ENCODE measurements at regions not wholly inside any gene's neighbourhood (a gene's known extent, or its start where the extent isn't known, plus 50 kb on each side); places are given as distances from the start of the nearest gene placed in this dataset.

- TF ChIP-seq MLLT1 (IDR thresholded peaks at IDR 0.05): no peak
- TF ChIP-seq NR2C2 (IDR thresholded peaks at IDR 0.05; ENCODE audit: borderline replicate concordance, control insufficient read depth, insufficient read length, low read depth): no peak
- TF ChIP-seq MYB (IDR thresholded peaks at IDR 0.05; ENCODE audit: borderline replicate concordance, low read depth, low read length): no peak
- no peak for TF ChIP-seq SMARCA5 (IDR thresholded peaks at IDR 0.05)
- TF ChIP-seq NFYA (IDR thresholded peaks at IDR 0.05; ENCODE audit: borderline replicate concordance, low read depth, low read length): no peak
- TF ChIP-seq SIX5 (IDR thresholded peaks at IDR 0.05; ENCODE audit: low read depth, low read length, severe bottlenecking): no peak
Measured at GRCh38 chr16:73240920-73241319, 193.0 kb upstream of the ZFHX3 start (continued).

GRCh38 chr16:73237601-73238000 is 189.7 kb upstream of the ZFHX3 start:
- Histone ChIP-seq H3K79me2 (ENCODE audit: control insufficient read depth, insufficient read depth, low read length) (no peaks in the 10 kb centered on the region), H3K36me3 (ENCODE audit: control insufficient read depth in 2 of 2, insufficient read depth in 2 of 2, low read length in 1 of 2) (no peaks in the 10 kb centered on the region), H4K20me1 (ENCODE audit: control insufficient read depth, insufficient read depth) (no peaks in the 10 kb centered on the region), H2AFZ (ENCODE audit: control insufficient read depth, low read depth, low read length) (no peak overlapping the region), H3K4me2 (ENCODE audit: control insufficient read depth, insufficient read depth) (no peak overlapping the region), H3K9me3 (replicated peaks; ENCODE audit: control insufficient read depth, insufficient read depth, low read length) (no peaks in the 10 kb centered on the region), H3K4me1 (ENCODE audit: control insufficient read depth, insufficient read depth, low read length) (no peaks in the 10 kb centered on the region), H3K9ac (ENCODE audit: control insufficient read depth, insufficient read depth, low read length) (no peak overlapping the region), H3K27ac (ENCODE audit: control insufficient read depth, insufficient read depth) (no peak overlapping the region), H3K27me3 (replicated peaks in 1 of 2; ENCODE audit: control insufficient read depth in 2 of 2, insufficient read depth in 2 of 2, low read length in 1 of 2) (no peaks in the 10 kb centered on the region), H3K4me3 (no peak overlapping the region)
- SMC1A ChIA-PET (ENCODE audit: uncharacterized antibody, unreplicated experiment): no interaction called here
- no TSS peak for BruUV-seq (replicated peaks)
- in situ Hi-C loops (cut with MboI): no loop called here
- WGBS (ENCODE audit: insufficient coverage, insufficient replicate concordance, low lambda C conversion rate, missing lambda C conversion rate): 18% methylated on average over 4 of the region's 4 CpGs
- POLR2A ChIA-PET: no interaction called here
- intact Hi-C loops (cut with micrococcal nuclease; ENCODE audit: unreplicated experiment): no loop called here
- CTCF ChIA-PET: no interaction called here
- ATAC-seq: no peak
- RAD21 ChIA-PET (ENCODE audit: unreplicated experiment): no interaction called here
- FAIRE-seq: no peak
- no peak for DNase-seq (ENCODE audit: low read depth, low spot score)
- TF ChIP-seq, protein P1, sequence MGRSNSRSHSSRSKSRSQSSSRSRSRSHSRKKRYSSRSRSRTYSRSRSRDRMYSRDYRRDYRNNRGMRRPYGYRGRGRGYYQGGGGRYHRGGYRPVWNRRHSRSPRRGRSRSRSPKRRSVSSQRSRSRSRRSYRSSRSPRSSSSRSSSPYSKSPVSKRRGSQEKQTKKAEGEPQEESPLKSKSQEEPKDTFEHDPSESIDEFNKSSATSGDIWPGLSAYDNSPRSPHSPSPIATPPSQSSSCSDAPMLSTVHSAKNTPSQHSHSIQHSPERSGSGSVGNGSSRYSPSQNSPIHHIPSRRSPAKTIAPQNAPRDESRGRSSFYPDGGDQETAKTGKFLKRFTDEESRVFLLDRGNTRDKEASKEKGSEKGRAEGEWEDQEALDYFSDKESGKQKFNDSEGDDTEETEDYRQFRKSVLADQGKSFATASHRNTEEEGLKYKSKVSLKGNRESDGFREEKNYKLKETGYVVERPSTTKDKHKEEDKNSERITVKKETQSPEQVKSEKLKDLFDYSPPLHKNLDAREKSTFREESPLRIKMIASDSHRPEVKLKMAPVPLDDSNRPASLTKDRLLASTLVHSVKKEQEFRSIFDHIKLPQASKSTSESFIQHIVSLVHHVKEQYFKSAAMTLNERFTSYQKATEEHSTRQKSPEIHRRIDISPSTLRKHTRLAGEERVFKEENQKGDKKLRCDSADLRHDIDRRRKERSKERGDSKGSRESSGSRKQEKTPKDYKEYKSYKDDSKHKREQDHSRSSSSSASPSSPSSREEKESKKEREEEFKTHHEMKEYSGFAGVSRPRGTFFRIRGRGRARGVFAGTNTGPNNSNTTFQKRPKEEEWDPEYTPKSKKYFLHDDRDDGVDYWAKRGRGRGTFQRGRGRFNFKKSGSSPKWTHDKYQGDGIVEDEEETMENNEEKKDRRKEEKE (IDR thresholded peaks at IDR 0.05): no peak
- TF ChIP-seq FOS (IDR thresholded peaks at IDR 0.05; ENCODE audit: borderline replicate concordance, extremely low read depth, insufficient read length): no peak
- TF ChIP-seq SP1 (IDR thresholded peaks at IDR 0.05; ENCODE audit: low read depth, low read length): no peak
- TF ChIP-seq ZNF217 (IDR thresholded peaks at IDR 0.05): no peak
- no peak for TF ChIP-seq ASH2L (IDR thresholded peaks at IDR 0.05; ENCODE audit: borderline replicate concordance, low read depth)
- TF ChIP-seq TCF3 (IDR thresholded peaks at IDR 0.05; ENCODE audit: borderline replicate concordance, insufficient read depth, low read depth, low read length): no peak
- TF ChIP-seq NKRF (conservative IDR thresholded peaks at IDR 0.05): no peak
- no peak for TF ChIP-seq GABPA (IDR thresholded peaks at IDR 0.05; ENCODE audit: low read depth)
- TF ChIP-seq NFIC (IDR thresholded peaks at IDR 0.05; ENCODE audit: low read depth, low read length): no peak
- no peak for TF ChIP-seq WRNIP1 (IDR thresholded peaks at IDR 0.05; ENCODE audit: borderline replicate concordance, low read depth, low read length)
